Loucy (cell line): ENCODE measurements at regions not wholly inside any gene's neighbourhood (a gene's known extent, or its start where the extent isn't known, plus 50 kb on each side); places are given as distances from the start of the nearest gene placed in this dataset.

Experiments
- H2AFZ ChIP-seq: fragments of 200-600 bp; sonication (generic); 2 replicates; pipeline ENCODE4 v1.6.0; 2016; ENCODE audit warnings: antibody characterized with exemption, mild to moderate bottlenecking, low read length, moderate library complexity
- H3F3A ChIP-seq: fragments of 200-600 bp; 2 replicates; pipeline ENCODE4 v1.6.0; 2016; ENCODE audit warnings: antibody characterized with exemption, low read depth, mild to moderate bottlenecking
- H3K27me3 ChIP-seq: fragments of 200-600 bp; sonication (generic); 2 replicates; pipeline ENCODE4 v1.6.1; 2014; ENCODE audit warnings: low read length, mild to moderate bottlenecking; ENCODE audit not compliant: insufficient read depth, poor library complexity, severe bottlenecking
- H3K36me3 ChIP-seq: fragments of 200-600 bp; sonication (generic); 2 replicates; pipeline ENCODE4 v1.6.1; 2016; ENCODE audit warnings: low read length; ENCODE audit not compliant: insufficient read depth
- H3K4me1 ChIP-seq: fragments of 200-600 bp; sonication (generic); 2 replicates; pipeline ENCODE4 v1.5.1; 2014; ENCODE audit warnings: low read length, mild to moderate bottlenecking; ENCODE audit not compliant: insufficient read depth, poor library complexity, severe bottlenecking
- H3K4me2 ChIP-seq: fragments of 200-600 bp; sonication (generic); 2 replicates; pipeline ENCODE4 v1.6.0; 2014; ENCODE audit warnings: antibody characterized with exemption, low read length, low read depth, mild to moderate bottlenecking; ENCODE audit not compliant: poor library complexity, severe bottlenecking
- H3K4me3 ChIP-seq: fragments of 200-600 bp; sonication (generic); 2 replicates; pipeline ENCODE4 v1.5.1; 2014; ENCODE audit warnings: low read length, mild to moderate bottlenecking, mixed read lengths; ENCODE audit not compliant: poor library complexity, severe bottlenecking
- H3K79me2 ChIP-seq: fragments of 200-600 bp; sonication (generic); 2 replicates; pipeline ENCODE4 v1.6.1; 2014; ENCODE audit warnings: low read length; ENCODE audit not compliant: insufficient read depth
- H3K9ac ChIP-seq: fragments of 200-600 bp; sonication (generic); 2 replicates; pipeline ENCODE4 v1.6.0; 2014; ENCODE audit warnings: mild to moderate bottlenecking, low read depth, low read length, moderate library complexity; ENCODE audit not compliant: poor library complexity, severe bottlenecking
- H3K9me2 ChIP-seq: fragments of 200-600 bp; sonication (generic); replicated peaks from 2 replicates; pipeline ENCODE4 v1.6.1; 2016; ENCODE audit warnings: low read depth, low read length, mixed read lengths
- H3K9me3 ChIP-seq: fragments of 200-600 bp; sonication (generic); 2 replicates; pipeline ENCODE4 v1.6.1; 2014; ENCODE audit warnings: mild to moderate bottlenecking, antibody characterized with exemption, low read length, low read depth; ENCODE audit not compliant: insufficient read depth
- H4K20me1 ChIP-seq: fragments of 200-600 bp; sonication (generic); 2 replicates; pipeline ENCODE4 v1.6.0; 2014; ENCODE audit warnings: antibody characterized with exemption, low read length, mild to moderate bottlenecking; ENCODE audit not compliant: insufficient read depth, poor library complexity, severe bottlenecking
- CTCF ChIP-seq: fragments of 200-600 bp; sonication (generic); conservative IDR thresholded peaks from 2 replicates; pipeline ENCODE4 v1.5.1; 2014; ENCODE audit warnings: mild to moderate bottlenecking, antibody characterized with exemption, low read length
- EZH2phosphoT487 ChIP-seq: fragments of 200-600 bp; IDR thresholded peaks from 2 replicates; pipeline ENCODE4 v1.6.1; 2018; ENCODE audit warnings: antibody characterized with exemption, mild to moderate bottlenecking, moderate library complexity, borderline replicate concordance

DNA sequence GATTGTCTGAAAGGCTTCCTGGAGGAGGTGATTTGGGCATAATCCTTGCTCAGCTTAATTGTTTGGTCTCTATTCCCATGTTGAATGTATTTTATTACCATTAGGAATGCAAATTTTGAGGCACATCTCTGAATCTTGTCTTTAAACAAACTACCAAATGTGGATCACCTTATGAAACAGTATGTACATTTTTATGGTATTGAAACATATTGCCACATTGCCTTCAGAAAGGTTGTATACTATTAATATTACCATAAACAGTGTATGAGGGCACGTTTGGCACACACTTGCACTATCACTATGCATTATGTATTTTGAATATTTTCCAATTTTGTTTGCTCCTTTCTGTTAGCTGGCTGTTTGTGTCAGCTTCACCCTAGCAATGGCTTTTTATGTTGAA is 60.0 kb upstream of the ALB start:
- no peaks in the 10 kb centered on the region for H3K27me3 ChIP-seq
- no peak overlapping the region for H3K4me2 ChIP-seq
- H3K9me3 ChIP-seq, result no peaks in the 10 kb centered on the region
- TF ChIP-seq CTCF (no peak), EZH2phosphoT487 (no peak)
- no peak overlapping the region for H3K4me3 ChIP-seq
- H3K36me3 ChIP-seq, result no peaks in the 10 kb centered on the region
- H3K4me1 ChIP-seq, result no peaks in the 10 kb centered on the region
- no peak overlapping the region for H3K9ac ChIP-seq
- no peaks in the 10 kb centered on the region for H3K79me2 ChIP-seq
- no peaks in the 10 kb centered on the region for H3K9me2 ChIP-seq
- H2AFZ ChIP-seq, result no peak overlapping the region
- H4K20me1 ChIP-seq, result no peaks in the 10 kb centered on the region
- H3F3A ChIP-seq, result no peaks in the 10 kb centered on the region

- H3K79me2 ChIP-seq, result no peaks in the 10 kb centered on the region
- H3K4me1 ChIP-seq, result no peaks in the 10 kb centered on the region
- H3K36me3 ChIP-seq, result no peaks in the 10 kb centered on the region
- H3K9ac ChIP-seq, result no peak overlapping the region
- H3K27me3 ChIP-seq, result no peaks in the 10 kb centered on the region
- no peak overlapping the region for H3K4me2 ChIP-seq
- H4K20me1 ChIP-seq, result no peaks in the 10 kb centered on the region
- no peaks in the 10 kb centered on the region; the same call in 1 of the 2 replicates for H3K9me3 ChIP-seq
- H3K9me2 ChIP-seq, result no peaks in the 10 kb centered on the region
- H2AFZ ChIP-seq, result no peak overlapping the region
- no peaks in the 10 kb centered on the region for H3F3A ChIP-seq
- TF ChIP-seq EZH2phosphoT487, result no peak
- TF ChIP-seq CTCF, result no peak
- H3K4me3 ChIP-seq, result no peak overlapping the region
Observed at GRCh38 chr4:73343432-73343831, 60.7 kb upstream of the ALB start.

GRCh38 chr4:73341454-73341853 is 62.6 kb upstream of the ALB start:
- Histone ChIP-seq H3K36me3 (no peaks in the 10 kb centered on the region), H4K20me1 (no peaks in the 10 kb centered on the region), H3K4me2 (no peak overlapping the region), H3K4me3 (no peak overlapping the region), H3K9me2 (no peaks in the 10 kb centered on the region), H2AFZ (peak overlapping the region; percentile 59), H3K9me3 (no peaks in the 10 kb centered on the region; the same call in 1 of the 2 replicates), H3K9ac (no peak overlapping the region), H3K4me1 (no peaks in the 10 kb centered on the region), H3K27me3 (no peaks in the 10 kb centered on the region), H3F3A (no peaks in the 10 kb centered on the region), H3K79me2 (no peaks in the 10 kb centered on the region)
- no peak for TF ChIP-seq EZH2phosphoT487
- peak; percentile 81 for TF ChIP-seq CTCF
